Mesenchymal stem cell (in vitro differentiated cells and primary cell): ENCODE measurements at regions not wholly inside any gene's neighbourhood (a gene's known extent, or its start where the extent isn't known, plus 50 kb on each side); places are given as distances from the start of the nearest gene placed in this dataset.

Experiments used
- DNase-seq: peaks from one replicate; pipeline ENCODE4 v3.0.0-alpha.2; 2013
- H2AFZ ChIP-seq: one replicate; pipeline ENCODE4 v1.6.1; 2013; ENCODE audit warnings: low read depth, mild to moderate bottlenecking, control low read depth, inconsistent platforms, low read length, moderate library complexity
- H2AK5ac ChIP-seq: 2 replicates; pipeline ENCODE4 v1.6.1; 2013; ENCODE audit warnings: low read length, moderate library complexity, mild to moderate bottlenecking, inconsistent platforms; ENCODE audit not compliant: severe bottlenecking
- H2BK120ac ChIP-seq: one replicate; pipeline ENCODE4 v1.6.1; 2013; ENCODE audit warnings: low read depth, mild to moderate bottlenecking, inconsistent platforms, low read length, moderate library complexity
- H2BK12ac ChIP-seq, 2 experiments: one replicate each; pipeline ENCODE4 v1.6.1; 2013; ENCODE audit warnings: inconsistent platforms in 2 of 2, low read length in 2 of 2, mild to moderate bottlenecking in 2 of 2, moderate library complexity in 2 of 2, control low read depth in 1 of 2
- H2BK15ac ChIP-seq: one replicate; pipeline ENCODE4 v1.6.1; 2013; ENCODE audit warnings: mild to moderate bottlenecking, low read depth, inconsistent platforms; ENCODE audit not compliant: poor library complexity, severe bottlenecking
- H2BK5ac ChIP-seq: 2 replicates; pipeline ENCODE4 v1.6.1; 2013; ENCODE audit warnings: low read depth, mild to moderate bottlenecking, low read length, control low read depth, inconsistent platforms; ENCODE audit not compliant: poor library complexity, severe bottlenecking
- H3K14ac ChIP-seq, 2 experiments: one replicate each; pipeline ENCODE4 v1.6.1; 2013; ENCODE audit warnings: inconsistent platforms in 2 of 2, low read length in 2 of 2, control low read depth in 1 of 2, mild to moderate bottlenecking in 1 of 2, moderate library complexity in 1 of 2
- H3K18ac ChIP-seq, 2 experiments: one replicate each; pipeline ENCODE4 v1.6.1; 2013; ENCODE audit warnings: inconsistent platforms in 2 of 2, low read length in 2 of 2, control low read depth in 1 of 2, low read depth in 1 of 2, mild to moderate bottlenecking in 1 of 2
- H3K23ac ChIP-seq, 2 experiments: one replicate each; pipeline ENCODE4 v1.6.1; 2013; ENCODE audit warnings: inconsistent platforms in 2 of 2, low read length in 2 of 2, mild to moderate bottlenecking in 2 of 2, moderate library complexity in 2 of 2, control low read depth in 1 of 2
- H3K27ac ChIP-seq: 2 replicates; pipeline ENCODE4 v1.5.1; 2013; ENCODE audit warnings: mild to moderate bottlenecking, moderate library complexity, low read length, control low read depth, inconsistent platforms; ENCODE audit not compliant: poor library complexity, severe bottlenecking
- H3K27me3 ChIP-seq, 2 experiments: 2 replicates each; pipeline versions ENCODE4 v1.6.1 to v1.7.0; 2013; ENCODE audit warnings: low read length in 2 of 2, mild to moderate bottlenecking in 2 of 2, moderate library complexity in 2 of 2, control low read depth in 1 of 2, inconsistent platforms in 1 of 2; ENCODE audit not compliant: control insufficient read depth in 1 of 2, insufficient read depth in 1 of 2
- H3K36me3 ChIP-seq, 2 experiments: 2 replicates each; pipeline versions ENCODE4 v1.6.1 to v1.7.0; 2013; ENCODE audit warnings: low read length in 2 of 2, control low read depth in 1 of 2, inconsistent platforms in 1 of 2, low read depth in 1 of 2, mild to moderate bottlenecking in 1 of 2; ENCODE audit not compliant: insufficient read depth in 2 of 2, control insufficient read depth in 1 of 2
- H3K4ac ChIP-seq, 2 experiments: one replicate each; pipeline ENCODE4 v1.6.1; 2013; ENCODE audit warnings: inconsistent platforms in 2 of 2, low read length in 2 of 2, mild to moderate bottlenecking in 2 of 2, moderate library complexity in 2 of 2, control low read depth in 1 of 2, low read depth in 1 of 2
- H3K4me1 ChIP-seq: 2 replicates; pipeline ENCODE4 v1.6.1; 2013; ENCODE audit warnings: low read depth, low read length, control low read depth; ENCODE audit not compliant: control insufficient read depth, insufficient read depth
- H3K4me2 ChIP-seq: 2 replicates; pipeline ENCODE4 v1.6.1; 2013; ENCODE audit warnings: low read length, mild to moderate bottlenecking, inconsistent platforms; ENCODE audit not compliant: poor library complexity, severe bottlenecking
- H3K4me3 ChIP-seq, 2 experiments: 2 replicates each; pipeline versions ENCODE4 v1.5.1 to v1.7.0; 2013; ENCODE audit warnings: low read length in 2 of 2, mild to moderate bottlenecking in 2 of 2, control low read depth in 1 of 2, low read depth in 1 of 2; ENCODE audit not compliant: insufficient read depth in 1 of 2
- H3K79me1 ChIP-seq: replicated peaks from 2 replicates; pipeline ENCODE4 v1.6.1; 2013; ENCODE audit warnings: mild to moderate bottlenecking, control low read depth, low read length, inconsistent platforms; ENCODE audit not compliant: poor library complexity, severe bottlenecking
- H3K9ac ChIP-seq: 2 replicates; pipeline ENCODE4 v1.7.0; 2013; ENCODE audit warnings: mild to moderate bottlenecking, low read length, moderate library complexity
- H3K9me3 ChIP-seq: 2 replicates; pipeline ENCODE4 v1.7.0; 2013; ENCODE audit warnings: mild to moderate bottlenecking, low read length; ENCODE audit not compliant: control insufficient read depth
- H4K8ac ChIP-seq: one replicate; pipeline ENCODE4 v1.6.1; 2013; ENCODE audit warnings: inconsistent platforms, mild to moderate bottlenecking, low read length, moderate library complexity
- H4K91ac ChIP-seq: one replicate; pipeline ENCODE4 v1.6.1; 2013; ENCODE audit warnings: mild to moderate bottlenecking, low read length, inconsistent platforms
- WGBS: methylation state at CpG from one replicate; pipeline ENCODE4 v1.1.7; 2013; ENCODE audit warnings: mixed read lengths; 5-methylcytosine and 5-hydroxymethylcytosine counted together

GRCh38 chr7:17672783-17673182 lies 267.5 kb downstream of the SNX13 start:
- WGBS, result 93% methylated on average over 4 of the region's 4 CpGs
- Histone ChIP-seq H3K9ac (no peak overlapping the region), H3K4ac (no peak overlapping the region), H3K27me3 (no peaks in the 10 kb centered on the region), H3K18ac (no peak overlapping the region), H2AFZ (no peak overlapping the region), H3K4me2 (no peak overlapping the region), H3K4me1 (no peaks in the 10 kb centered on the region), H2BK15ac (no peak overlapping the region), H3K36me3 (no peaks in the 10 kb centered on the region), H3K14ac (no peak overlapping the region), H2BK120ac (no peak overlapping the region), H3K27ac (no peak overlapping the region), H3K4me3 (no peak overlapping the region), H4K91ac (no peak overlapping the region), H2BK5ac (no peak overlapping the region), H2BK12ac (no peak overlapping the region), H4K8ac (no peak overlapping the region), H3K79me1 (no peaks in the 10 kb centered on the region), H3K9me3 (no peaks in the 10 kb centered on the region), H3K23ac (no peak overlapping the region), H2AK5ac (no peak overlapping the region)
- DNase-seq, result no peak

- Histone ChIP-seq H3K36me3 (no peaks in the 10 kb centered on the region), H2AK5ac (no peak overlapping the region), H3K23ac (no peak overlapping the region), H2BK5ac (no peak overlapping the region), H2BK12ac (peak overlapping the region in 1 of 2 experiments; percentile 71), H3K27me3 (no peaks in the 10 kb centered on the region), H3K18ac (peak overlapping the region in 1 of 2 experiments; percentile 43), H3K9ac (no peak overlapping the region), H3K79me1 (no peaks in the 10 kb centered on the region), H3K27ac (no peak overlapping the region), H3K4ac (peak overlapping the region; percentile 9 to 32), H2AFZ (no peak overlapping the region), H3K9me3 (no peaks in the 10 kb centered on the region), H3K4me2 (no peak overlapping the region), H4K91ac (no peak overlapping the region), H3K14ac (peak overlapping the region in 1 of 2 experiments; percentile 48), H4K8ac (no peak overlapping the region), H3K4me3 (no peak overlapping the region), H3K4me1 (peaks cover under 1% of the 10 kb centered on the region), H2BK120ac (peak overlapping the region; percentile 39), H2BK15ac (no peak overlapping the region)
- no peak for DNase-seq
- 94% methylated on average over 6 of the region's 8 CpGs for WGBS
Measured at GRCh38 chr7:17674166-17674942, 265.9 kb downstream of the SNX13 start.

- Histone ChIP-seq H3K36me3 (no peaks in the 10 kb centered on the region), H4K8ac (no peak overlapping the region), H3K27me3 (no peaks in the 10 kb centered on the region), H3K4me2 (no peak overlapping the region), H2BK15ac (no peak overlapping the region), H3K4me3 (no peak overlapping the region), H3K18ac (no peak overlapping the region), H3K9me3 (no peaks in the 10 kb centered on the region), H3K23ac (no peak overlapping the region), H3K9ac (no peak overlapping the region), H3K4ac (no peak overlapping the region), H2BK12ac (no peak overlapping the region), H3K79me1 (no peaks in the 10 kb centered on the region), H2AK5ac (no peak overlapping the region), H3K4me1 (peaks cover 6% of the 10 kb centered on the region), H3K27ac (no peak overlapping the region), H2BK120ac (peak overlapping the region; percentile 39), H4K91ac (no peak overlapping the region), H2BK5ac (no peak overlapping the region), H2AFZ (no peak overlapping the region), H3K14ac (no peak overlapping the region)
- no peak for DNase-seq
- 96% methylated on average over 3 of the region's 5 CpGs for WGBS
Measured at GRCh38 chr7:17674943-17675608, 265.2 kb downstream of the SNX13 start.

- Histone ChIP-seq H3K4me2 (no peak overlapping the region), H2BK5ac (no peak overlapping the region), H3K18ac (no peak overlapping the region), H3K4ac (peak overlapping the region in 1 of 2 experiments; percentile 8), H2AFZ (no peak overlapping the region), H4K8ac (no peak overlapping the region), H3K23ac (no peak overlapping the region), H3K27ac (no peak overlapping the region), H3K4me1 (peaks cover 7% of the 10 kb centered on the region), H3K27me3 (no peaks in the 10 kb centered on the region), H3K36me3 (no peaks in the 10 kb centered on the region), H4K91ac (no peak overlapping the region), H2BK12ac (no peak overlapping the region), H3K14ac (no peak overlapping the region), H3K9me3 (no peaks in the 10 kb centered on the region), H3K9ac (no peak overlapping the region), H2AK5ac (no peak overlapping the region), H2BK15ac (no peak overlapping the region), H3K79me1 (no peaks in the 10 kb centered on the region), H2BK120ac (no peak overlapping the region), H3K4me3 (no peak overlapping the region)
- 14% methylated on average over 1 of the region's 2 CpGs for WGBS
- DNase-seq, result peak; percentile 32
Measured at GRCh38 chr7:17677408-17677807, 262.9 kb downstream of the SNX13 start.
